ENCODE measurements at regions not wholly inside any gene's neighbourhood (a gene's known extent, or its start where the extent isn't known, plus 50 kb on each side); places are given as distances from the start of the nearest gene placed in this dataset.

- no peak for TF ChIP-seq JUND (IDR thresholded peaks at IDR 0.05; ENCODE audit: low read depth)
- no peak for DNase-seq (ENCODE audit: low read depth in 1 of 2, low spot score in 1 of 2)
- in situ Hi-C loops (cut with HindIII; ENCODE audit: low pct_unique_long_range_greater_than_20kb, low sequenced_read_pairs), result no loop called here
Measured at GRCh38 chr1:87560601-87561360, 232.1 kb downstream of the LMO4 start.

- no peak for TF ChIP-seq JUND (IDR thresholded peaks at IDR 0.05; ENCODE audit: low read depth)
- DNase-seq (ENCODE audit: low read depth in 1 of 2, low spot score in 1 of 2), result no peak
- in situ Hi-C loops (cut with HindIII; ENCODE audit: low pct_unique_long_range_greater_than_20kb, low sequenced_read_pairs), result no loop called here
Measured at GRCh38 chr1:87563211-87563610, 234.5 kb downstream of the LMO4 start.

- no peak for TF ChIP-seq JUND (IDR thresholded peaks at IDR 0.05; ENCODE audit: low read depth)
- DNase-seq (ENCODE audit: low read depth in 1 of 2, low spot score in 1 of 2), result no peak
Measured at GRCh38 chr1:87565861-87566260, 237.2 kb downstream of the LMO4 start.

GRCh38 chr1:87568005-87568404, 239.3 kb downstream of the LMO4 start:
- in situ Hi-C loops (cut with HindIII; ENCODE audit: low pct_unique_long_range_greater_than_20kb, low sequenced_read_pairs), result no loop called here
- TF ChIP-seq JUND (IDR thresholded peaks at IDR 0.05; ENCODE audit: low read depth), result no peak
- no peak for DNase-seq (ENCODE audit: low read depth in 1 of 2, low spot score in 1 of 2)

More at GRCh38 chr1:87565861-87566260, 237.2 kb downstream of the LMO4 start:
- in situ Hi-C loops (cut with HindIII; ENCODE audit: low pct_unique_long_range_greater_than_20kb, low sequenced_read_pairs), result no loop called here

GRCh38 chr1:87568911-87569310, 240.2 kb downstream of the LMO4 start:
- in situ Hi-C loops (cut with HindIII; ENCODE audit: low pct_unique_long_range_greater_than_20kb, low sequenced_read_pairs), result no loop called here
- TF ChIP-seq JUND (IDR thresholded peaks at IDR 0.05; ENCODE audit: low read depth), result no peak
- DNase-seq (ENCODE audit: low read depth in 1 of 2, low spot score in 1 of 2), result no peak

GRCh38 chr1:87572008-87572407, 243.3 kb downstream of the LMO4 start:
- no peak for TF ChIP-seq JUND (IDR thresholded peaks at IDR 0.05; ENCODE audit: low read depth)
- in situ Hi-C loops (cut with HindIII; ENCODE audit: low pct_unique_long_range_greater_than_20kb, low sequenced_read_pairs), result no loop called here
- DNase-seq (ENCODE audit: low read depth in 1 of 2, low spot score in 1 of 2), result no peak

GRCh38 chr1:87572891-87573290, 244.2 kb downstream of the LMO4 start:
- DNase-seq (ENCODE audit: low read depth in 1 of 2, low spot score in 1 of 2), result no peak
- in situ Hi-C loops (cut with HindIII; ENCODE audit: low pct_unique_long_range_greater_than_20kb, low sequenced_read_pairs), result no loop called here
- no peak for TF ChIP-seq JUND (IDR thresholded peaks at IDR 0.05; ENCODE audit: low read depth)

- in situ Hi-C loops (cut with HindIII; ENCODE audit: low pct_unique_long_range_greater_than_20kb, low sequenced_read_pairs), result no loop called here
- TF ChIP-seq JUND (IDR thresholded peaks at IDR 0.05; ENCODE audit: low read depth), result no peak
Measured at GRCh38 chr1:87575528-87575927, 246.8 kb downstream of the LMO4 start.

GRCh38 chr1:87578464-87578863, 249.8 kb downstream of the LMO4 start:
- in situ Hi-C loops (cut with HindIII; ENCODE audit: low pct_unique_long_range_greater_than_20kb, low sequenced_read_pairs), result no loop called here
- TF ChIP-seq JUND (IDR thresholded peaks at IDR 0.05; ENCODE audit: low read depth), result no peak
- DNase-seq (ENCODE audit: low read depth in 1 of 2, low spot score in 1 of 2), result no peak

More at GRCh38 chr1:87575528-87575927, 246.8 kb downstream of the LMO4 start:
- no peak for DNase-seq (ENCODE audit: low read depth in 1 of 2, low spot score in 1 of 2)

- TF ChIP-seq JUND (IDR thresholded peaks at IDR 0.05; ENCODE audit: low read depth), result no peak
- in situ Hi-C loops (cut with HindIII; ENCODE audit: low pct_unique_long_range_greater_than_20kb, low sequenced_read_pairs), result no loop called here
- DNase-seq (ENCODE audit: low read depth in 1 of 2, low spot score in 1 of 2), result no peak
Measured at GRCh38 chr1:87583459-87583858, 254.8 kb downstream of the LMO4 start.

GRCh38 chr1:87584586-87584985, 255.9 kb downstream of the LMO4 start:
- in situ Hi-C loops (cut with HindIII; ENCODE audit: low pct_unique_long_range_greater_than_20kb, low sequenced_read_pairs), result no loop called here
- no peak for DNase-seq (ENCODE audit: low read depth in 1 of 2, low spot score in 1 of 2)
- no peak for TF ChIP-seq JUND (IDR thresholded peaks at IDR 0.05; ENCODE audit: low read depth)

- no peak for TF ChIP-seq JUND (IDR thresholded peaks at IDR 0.05; ENCODE audit: low read depth)
- no peak for DNase-seq (ENCODE audit: low read depth in 1 of 2, low spot score in 1 of 2)
- in situ Hi-C loops (cut with HindIII; ENCODE audit: low pct_unique_long_range_greater_than_20kb, low sequenced_read_pairs), result no loop called here
Measured at GRCh38 chr1:87586501-87586900, 257.8 kb downstream of the LMO4 start.

- no peak for TF ChIP-seq JUND (IDR thresholded peaks at IDR 0.05; ENCODE audit: low read depth)
- in situ Hi-C loops (cut with HindIII; ENCODE audit: low pct_unique_long_range_greater_than_20kb, low sequenced_read_pairs), result no loop called here
- no peak for DNase-seq (ENCODE audit: low read depth in 1 of 2, low spot score in 1 of 2)
Measured at GRCh38 chr1:87588495-87588894, 259.8 kb downstream of the LMO4 start.

GRCh38 chr1:87591492-87591891, 262.8 kb downstream of the LMO4 start:
- in situ Hi-C loops (cut with HindIII; ENCODE audit: low pct_unique_long_range_greater_than_20kb, low sequenced_read_pairs), result no loop called here
- no peak for TF ChIP-seq JUND (IDR thresholded peaks at IDR 0.05; ENCODE audit: low read depth)
- no peak for DNase-seq (ENCODE audit: low read depth in 1 of 2, low spot score in 1 of 2)

Measured in T47D (cell line).